Hepatocyte (in vitro differentiated cells): ENCODE measurements at regions not wholly inside any gene's neighbourhood (a gene's known extent, or its start where the extent isn't known, plus 50 kb on each side); places are given as distances from the start of the nearest gene placed in this dataset.
A peak's percentile ranks its signal among the peaks of the same experiment; 100 is the strongest.

ENCODE experiments used
- DNase-seq: peaks from one replicate; pipeline ENCODE4 v3.0.0-alpha.2; 2016; ENCODE audit warnings: low spot score
- H2AFZ ChIP-seq: fragments of 200-600 bp; sonication (generic); 2 replicates; pipeline ENCODE4 v1.6.0; 2016; ENCODE audit warnings: antibody characterized with exemption, mild to moderate bottlenecking
- H3K27ac ChIP-seq: fragments of 200-600 bp; sonication (generic); 2 replicates; pipeline ENCODE4 v1.5.1; 2016; ENCODE audit warnings: mild to moderate bottlenecking
- H3K27me3 ChIP-seq: fragments of 200-600 bp; sonication (generic); 2 replicates; pipeline ENCODE4 v1.6.1; 2016
- H3K36me3 ChIP-seq: fragments of 200-600 bp; sonication (generic); replicated peaks from 2 replicates; pipeline ENCODE4 v1.5.1; 2016; ENCODE audit warnings: low read depth; ENCODE audit not compliant: insufficient read depth
- H3K4me1 ChIP-seq: fragments of 200-600 bp; sonication (generic); 2 replicates; pipeline ENCODE4 v1.5.1; 2016; ENCODE audit warnings: mild to moderate bottlenecking, moderate library complexity; ENCODE audit not compliant: insufficient read depth
- H3K4me2 ChIP-seq: fragments of 200-600 bp; sonication (generic); 2 replicates; pipeline ENCODE4 v1.6.0; 2016
- H3K4me3 ChIP-seq: fragments of 200-600 bp; sonication (generic); 2 replicates; pipeline ENCODE4 v1.5.1; 2016; ENCODE audit warnings: mild to moderate bottlenecking
- H3K79me2 ChIP-seq: fragments of 200-600 bp; sonication (generic); 2 replicates; pipeline ENCODE4 v1.6.0; 2017; ENCODE audit warnings: mild to moderate bottlenecking
- H3K9me2 ChIP-seq: fragments of 200-600 bp; sonication (generic); replicated peaks from 2 replicates; pipeline ENCODE4 v1.6.0; 2017; ENCODE audit warnings: mild to moderate bottlenecking; ENCODE audit not compliant: insufficient read depth
- H3K9me3 ChIP-seq: fragments of 200-600 bp; sonication (generic); 2 replicates; pipeline ENCODE4 v1.5.1; 2016; ENCODE audit warnings: low read depth, mild to moderate bottlenecking
- H4K20me1 ChIP-seq: fragments of 200-600 bp; sonication (generic); 2 replicates; pipeline ENCODE4 v1.6.0; 2016; ENCODE audit warnings: mild to moderate bottlenecking; ENCODE audit not compliant: insufficient read depth, poor library complexity, severe bottlenecking
- CTCF ChIP-seq: fragments of 200-600 bp; sonication (generic); IDR thresholded peaks from 2 replicates; pipeline ENCODE4 v1.5.1; 2016; ENCODE audit warnings: antibody characterized with exemption, mild to moderate bottlenecking; ENCODE audit not compliant: poor library complexity
- EZH2 ChIP-seq: fragments of 200-600 bp; sonication (generic); IDR thresholded peaks from 2 replicates; pipeline ENCODE4 v1.6.1; 2016; ENCODE audit warnings: antibody characterized with exemption, mild to moderate bottlenecking, borderline replicate concordance
- EZH2phosphoT487 ChIP-seq: fragments of 200-600 bp; sonication (generic); IDR thresholded peaks from one replicate; pipeline ENCODE4 v1.6.1; 2018; ENCODE audit warnings: antibody characterized with exemption, mild to moderate bottlenecking, low read depth, moderate library complexity; ENCODE audit not compliant: unreplicated experiment, severe bottlenecking
- WGBS: methylation state at CpG from one replicate; pipeline ENCODE4 v1.1.6; 2016; ENCODE audit warnings: low lambda C conversion rate; ENCODE audit errors: missing lambda C conversion rate; 5-methylcytosine and 5-hydroxymethylcytosine counted together

GRCh38 chr2:49298230-49298629 is 143.9 kb upstream of the FSHR start:
- H3K4me1 ChIP-seq, result peaks cover 6% of the 10 kb centered on the region
- no peaks in the 10 kb centered on the region for H3K9me3 ChIP-seq
- no peak overlapping the region for H3K27ac ChIP-seq
- H3K4me3 ChIP-seq, result no peak overlapping the region
- H3K79me2 ChIP-seq, result no peaks in the 10 kb centered on the region
- WGBS, result 94% methylated on average over 7 of the region's 7 CpGs
- no peaks in the 10 kb centered on the region for H4K20me1 ChIP-seq
- H3K9me2 ChIP-seq, result no peaks in the 10 kb centered on the region
- H3K36me3 ChIP-seq, result no peaks in the 10 kb centered on the region
- H2AFZ ChIP-seq, result no peak overlapping the region
- no peaks in the 10 kb centered on the region for H3K27me3 ChIP-seq
- H3K4me2 ChIP-seq, result no peak overlapping the region
- TF ChIP-seq EZH2phosphoT487 (no peak), CTCF (no peak), EZH2 (no peak)
- DNase-seq, result no peak

- H4K20me1 ChIP-seq, result no peaks in the 10 kb centered on the region
- H3K4me3 ChIP-seq, result no peak overlapping the region
- DNase-seq, result no peak
- no peak overlapping the region for H3K27ac ChIP-seq
- H3K9me2 ChIP-seq, result no peaks in the 10 kb centered on the region
- H3K4me1 ChIP-seq, result peaks cover 6% of the 10 kb centered on the region
- no peaks in the 10 kb centered on the region for H3K79me2 ChIP-seq
- no peak for TF ChIP-seq EZH2phosphoT487
- TF ChIP-seq EZH2, result no peak
- no peak for TF ChIP-seq CTCF
- no peaks in the 10 kb centered on the region for H3K36me3 ChIP-seq
- 71% methylated on average over 6 of the region's 6 CpGs for WGBS
- H3K27me3 ChIP-seq, result no peaks in the 10 kb centered on the region
- no peak overlapping the region for H2AFZ ChIP-seq
- H3K4me2 ChIP-seq, result peak overlapping the region; percentile 40
- H3K9me3 ChIP-seq, result no peaks in the 10 kb centered on the region
Measured at GRCh38 chr2:49296107-49296867, 142.0 kb upstream of the FSHR start.

- Histone ChIP-seq H3K27me3 (no peaks in the 10 kb centered on the region), H3K4me3 (no peak overlapping the region), H2AFZ (no peak overlapping the region), H3K9me3 (no peaks in the 10 kb centered on the region), H3K4me1 (peaks cover 6% of the 10 kb centered on the region), H3K4me2 (no peak overlapping the region), H3K9me2 (no peaks in the 10 kb centered on the region), H3K79me2 (no peaks in the 10 kb centered on the region), H3K27ac (no peak overlapping the region), H4K20me1 (no peaks in the 10 kb centered on the region), H3K36me3 (no peaks in the 10 kb centered on the region)
- DNase-seq, result no peak
- TF ChIP-seq EZH2phosphoT487 (no peak), EZH2 (no peak), CTCF (no peak)
Measured at GRCh38 chr2:49294225-49294624, 139.9 kb upstream of the FSHR start.
